Caki2 (cell line): ENCODE measurements at regions not wholly inside any gene's neighbourhood (a gene's known extent, or its start where the extent isn't known, plus 50 kb on each side); places are given as distances from the start of the nearest gene placed in this dataset.

Source experiments
- DNase-seq: peaks from one replicate; pipeline ENCODE4 v3.0.0-alpha.2; 2015; ENCODE audit warnings: low read depth
- in situ Hi-C: cut with HindIII; loops from 2 replicates; pipeline ENCODE4 v1.10.0; 2016; ENCODE audit warnings: low sequenced_read_pairs, low pct_unique_long_range_greater_than_20kb, mixed read lengths

DNA sequence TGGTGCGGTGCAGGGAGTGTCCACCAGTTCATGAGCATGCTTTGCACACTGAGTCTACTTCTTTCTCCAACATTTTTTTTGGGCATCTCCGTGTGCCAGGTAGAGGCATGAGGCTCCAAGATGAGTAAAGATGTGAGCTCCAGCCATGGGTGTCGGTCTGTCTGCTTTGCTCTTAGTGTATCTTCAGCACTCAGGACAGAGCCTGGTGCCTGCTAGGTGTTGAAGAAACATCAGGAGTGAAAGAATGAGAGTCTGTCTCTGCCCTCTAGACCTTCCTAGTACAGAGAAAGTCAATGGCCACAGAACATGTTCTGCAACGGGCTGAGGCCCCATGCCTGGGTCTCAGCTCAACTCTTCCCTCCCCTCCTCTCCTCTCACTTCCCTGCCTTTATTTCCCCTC lies 486.5 kb downstream of the TBC1D22A start:
- no peak for DNase-seq
- in situ Hi-C loops, result no loop called here

DNA sequence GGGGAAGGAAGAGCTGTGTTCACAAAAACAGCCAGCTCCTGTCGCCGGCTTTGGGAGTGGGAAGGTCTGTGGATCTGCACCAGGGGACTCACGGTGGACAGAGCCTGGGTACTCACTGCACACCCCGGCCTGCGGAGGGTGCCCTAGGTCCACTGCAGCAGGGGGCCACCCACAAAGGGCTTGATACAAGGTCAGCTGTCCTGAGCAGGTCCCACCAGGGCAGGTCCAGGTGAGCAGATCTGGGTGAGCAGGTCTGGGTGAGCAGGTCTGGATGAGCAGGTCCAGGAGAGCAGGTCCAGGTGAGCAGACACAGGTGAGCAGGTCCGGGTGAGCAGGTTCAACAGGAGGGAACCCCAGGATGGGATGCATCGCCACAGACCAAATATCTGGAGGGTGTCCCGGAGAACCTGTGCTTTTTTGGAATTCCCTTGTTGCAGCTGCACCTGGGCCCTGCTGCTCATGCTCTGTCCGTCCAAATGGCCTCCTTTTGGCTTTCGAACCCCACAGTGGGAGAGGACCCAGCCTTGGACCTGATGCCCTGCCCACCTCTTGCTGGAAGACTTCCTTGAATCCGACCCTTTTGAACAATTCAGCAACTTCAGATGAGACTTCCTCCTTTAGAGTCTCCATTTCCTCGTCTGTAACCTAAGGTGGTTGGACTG lies 485.3 kb downstream of the TBC1D22A start:
- no peak for DNase-seq
- in situ Hi-C loops, result no loop called here

DNA sequence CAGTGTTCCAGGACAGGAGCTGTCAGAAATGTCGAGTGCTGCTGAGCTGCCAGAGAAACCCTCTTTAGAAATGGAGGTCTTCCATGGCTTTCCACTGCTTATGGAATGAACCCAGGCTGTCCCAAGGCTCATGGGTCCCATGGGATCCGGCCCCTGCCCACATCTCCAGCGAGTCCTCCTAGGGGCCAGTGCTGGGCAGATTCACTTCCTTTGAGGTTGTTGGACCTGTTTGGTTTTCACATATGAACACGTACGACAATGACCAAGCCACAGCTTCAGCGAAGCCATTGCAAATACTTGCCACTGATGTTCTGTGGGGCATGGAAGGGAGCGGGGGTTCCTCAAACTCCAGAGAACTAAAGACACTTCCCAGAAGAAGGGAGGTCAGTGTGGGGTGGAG lies 483.3 kb downstream of the TBC1D22A start:
- DNase-seq, result no peak
- in situ Hi-C loops, result no loop called here

DNA sequence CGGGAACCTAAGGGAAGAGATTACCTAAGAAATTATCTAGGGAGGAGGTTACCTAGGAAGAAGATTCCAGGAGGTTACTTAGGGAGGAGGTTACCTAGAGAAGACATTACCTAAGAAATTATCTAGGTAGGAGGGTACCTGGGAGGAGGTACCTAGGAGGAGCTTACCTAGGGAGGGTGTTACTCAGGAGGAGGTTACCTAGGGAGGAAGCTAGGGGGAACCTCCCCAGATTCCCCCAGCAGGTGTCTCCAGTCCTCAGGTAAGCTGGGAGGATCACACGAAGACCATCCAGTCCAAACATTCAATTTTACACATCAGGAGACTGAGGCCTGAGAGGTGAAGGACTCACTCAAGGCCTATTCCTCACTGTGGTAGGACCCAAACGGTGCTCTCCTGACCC lies 482.8 kb downstream of the TBC1D22A start:
- in situ Hi-C loops, result no loop called here
- no peak for DNase-seq

DNA sequence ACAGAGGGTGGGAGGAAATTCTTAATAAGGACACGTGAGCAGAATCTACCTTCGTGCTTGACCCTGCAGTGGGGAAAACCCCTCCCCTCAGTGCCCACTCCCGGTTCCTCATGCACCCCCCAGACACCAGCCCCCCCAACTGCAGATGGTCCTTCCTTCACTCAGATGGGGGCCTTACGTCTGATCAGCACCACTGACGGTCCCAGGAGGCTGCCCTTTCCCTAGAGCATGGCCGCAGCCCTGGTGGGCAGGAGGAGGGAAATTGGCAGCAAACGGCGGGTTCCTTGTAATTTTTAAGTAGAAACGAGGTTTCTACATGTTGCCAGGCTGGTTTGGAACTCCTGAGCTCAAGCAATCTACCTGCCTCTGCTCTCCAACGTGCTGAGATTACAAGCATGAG lies 477.7 kb downstream of the TBC1D22A start:
- no peak for DNase-seq
- in situ Hi-C loops, result no loop called here

DNA sequence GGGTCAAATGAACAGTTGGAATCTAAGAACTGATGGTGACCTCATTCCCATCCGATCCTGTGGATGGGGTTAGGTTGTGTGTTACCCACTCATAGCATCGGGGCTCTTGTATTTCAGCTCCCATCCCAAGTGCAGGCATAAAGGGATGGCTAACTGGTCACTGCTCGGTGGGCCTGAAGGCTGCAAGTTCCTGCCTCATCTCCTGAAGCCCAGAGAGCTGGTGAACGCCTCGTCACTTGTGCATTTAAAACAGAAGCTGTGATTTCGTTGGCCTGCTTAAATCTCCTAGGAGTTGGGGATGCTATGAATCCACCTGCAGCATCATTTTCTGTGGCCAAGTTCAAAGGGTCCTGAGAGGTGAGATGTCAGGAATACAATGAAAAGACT lies 477.0 kb downstream of the TBC1D22A start:
- DNase-seq, result no peak
- in situ Hi-C loops, result no loop called here

DNA sequence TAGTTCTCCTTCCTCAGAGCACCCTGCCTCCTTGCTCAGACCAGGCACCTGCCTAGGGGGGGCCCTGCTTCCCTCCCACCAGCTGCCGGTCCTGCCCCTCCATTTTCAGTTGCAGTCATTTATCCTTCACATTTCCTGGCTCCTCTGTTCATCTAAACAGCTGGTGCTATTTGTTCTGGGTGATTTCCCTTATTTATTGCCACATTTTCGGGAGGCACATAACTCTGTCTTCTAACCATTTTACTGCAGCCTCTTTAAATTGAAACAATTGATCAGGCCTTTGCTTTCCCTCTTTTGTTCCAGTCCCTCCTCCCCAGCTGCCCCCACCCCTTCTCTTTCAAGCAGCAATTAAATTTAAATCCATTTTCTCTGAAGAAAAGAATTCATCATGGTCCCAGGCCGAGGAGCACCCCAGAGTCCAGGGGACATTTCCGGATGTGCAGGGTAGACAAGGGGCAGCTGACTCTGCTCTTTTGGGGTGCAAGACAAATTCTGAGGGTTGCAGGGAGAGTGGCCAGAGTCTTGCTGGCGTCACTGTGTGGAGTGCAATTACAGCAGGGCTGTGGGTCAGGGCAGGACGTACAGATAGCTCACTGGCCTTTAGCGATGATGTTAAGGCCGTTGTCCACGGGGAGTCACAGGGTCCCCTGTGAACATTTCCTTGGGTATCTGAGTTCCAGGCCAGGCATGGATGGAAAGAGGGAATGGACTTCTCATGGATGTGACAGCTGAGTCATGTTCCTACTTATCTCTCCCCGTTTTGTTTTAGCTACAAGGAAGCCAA lies 476.4 kb downstream of the TBC1D22A start:
- DNase-seq, result no peak
- in situ Hi-C loops, result no loop called here

DNA sequence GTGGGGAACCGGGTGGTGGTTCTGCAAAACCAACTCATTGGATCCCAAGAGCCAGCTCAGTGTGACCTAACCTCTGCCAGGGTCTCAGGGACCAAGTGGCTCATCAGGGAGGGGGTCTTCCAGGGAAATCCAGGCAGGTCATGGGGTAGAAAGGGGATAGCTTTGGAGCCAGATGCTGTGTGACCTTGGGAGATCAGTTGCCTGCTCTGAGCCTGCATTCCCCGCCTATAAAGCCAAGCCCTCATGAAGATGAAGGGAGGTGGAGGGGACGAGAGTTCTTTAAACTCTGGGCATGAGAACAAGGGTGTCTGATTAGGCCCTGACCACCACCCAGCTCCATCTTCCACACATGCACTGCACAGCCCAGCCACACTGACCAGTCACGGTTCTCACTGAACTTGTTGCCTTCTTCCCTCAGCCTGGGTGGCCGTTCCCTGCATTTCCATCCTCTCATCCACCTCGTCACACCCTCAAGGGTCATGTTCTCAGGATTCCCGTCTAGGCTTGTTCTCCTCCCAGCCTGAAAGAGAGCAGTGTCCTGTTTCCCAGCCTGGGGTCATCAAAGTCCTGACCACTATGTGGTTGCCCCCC lies 475.5 kb downstream of the TBC1D22A start:
- no peak for DNase-seq
- in situ Hi-C loops, result no loop called here

DNA sequence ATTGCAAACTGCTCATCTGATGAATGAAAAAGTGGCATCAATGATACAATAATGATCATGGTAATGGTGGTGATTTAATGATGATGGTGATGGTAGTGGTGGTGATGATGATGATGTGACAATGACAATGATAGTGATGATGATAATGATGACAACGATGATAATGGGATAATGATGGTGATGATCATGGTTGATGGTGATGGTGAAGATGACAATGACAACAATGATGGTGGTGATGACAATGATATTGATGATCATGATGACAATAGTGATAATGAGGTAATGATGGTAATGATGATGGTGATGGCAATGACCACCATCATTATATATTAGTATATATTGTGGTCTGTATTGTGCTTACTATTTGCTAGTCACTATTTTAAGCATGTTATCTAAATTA lies 474.3 kb downstream of the TBC1D22A start:
- in situ Hi-C loops, result no loop called here
- no peak for DNase-seq

DNA sequence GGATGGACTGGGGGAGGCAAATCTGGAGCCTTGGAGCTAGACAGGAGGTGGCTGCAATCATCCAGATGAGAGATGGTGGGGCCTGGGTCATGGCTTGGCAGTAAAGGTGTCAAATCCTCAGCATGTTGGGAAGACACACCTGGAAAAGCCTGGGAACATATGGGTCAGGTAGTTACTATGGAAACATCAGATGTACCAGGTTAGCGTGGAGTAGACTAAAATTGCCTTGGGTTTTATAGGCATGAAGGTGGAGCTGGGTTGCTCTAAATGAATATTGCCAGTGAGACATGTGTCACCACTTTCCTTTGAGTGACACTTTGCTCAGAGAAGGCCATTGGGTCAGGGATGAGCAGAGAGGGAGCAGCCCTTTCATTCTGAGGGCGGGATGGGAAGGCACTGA lies 473.7 kb downstream of the TBC1D22A start:
- in situ Hi-C loops, result no loop called here
- no peak for DNase-seq

DNA sequence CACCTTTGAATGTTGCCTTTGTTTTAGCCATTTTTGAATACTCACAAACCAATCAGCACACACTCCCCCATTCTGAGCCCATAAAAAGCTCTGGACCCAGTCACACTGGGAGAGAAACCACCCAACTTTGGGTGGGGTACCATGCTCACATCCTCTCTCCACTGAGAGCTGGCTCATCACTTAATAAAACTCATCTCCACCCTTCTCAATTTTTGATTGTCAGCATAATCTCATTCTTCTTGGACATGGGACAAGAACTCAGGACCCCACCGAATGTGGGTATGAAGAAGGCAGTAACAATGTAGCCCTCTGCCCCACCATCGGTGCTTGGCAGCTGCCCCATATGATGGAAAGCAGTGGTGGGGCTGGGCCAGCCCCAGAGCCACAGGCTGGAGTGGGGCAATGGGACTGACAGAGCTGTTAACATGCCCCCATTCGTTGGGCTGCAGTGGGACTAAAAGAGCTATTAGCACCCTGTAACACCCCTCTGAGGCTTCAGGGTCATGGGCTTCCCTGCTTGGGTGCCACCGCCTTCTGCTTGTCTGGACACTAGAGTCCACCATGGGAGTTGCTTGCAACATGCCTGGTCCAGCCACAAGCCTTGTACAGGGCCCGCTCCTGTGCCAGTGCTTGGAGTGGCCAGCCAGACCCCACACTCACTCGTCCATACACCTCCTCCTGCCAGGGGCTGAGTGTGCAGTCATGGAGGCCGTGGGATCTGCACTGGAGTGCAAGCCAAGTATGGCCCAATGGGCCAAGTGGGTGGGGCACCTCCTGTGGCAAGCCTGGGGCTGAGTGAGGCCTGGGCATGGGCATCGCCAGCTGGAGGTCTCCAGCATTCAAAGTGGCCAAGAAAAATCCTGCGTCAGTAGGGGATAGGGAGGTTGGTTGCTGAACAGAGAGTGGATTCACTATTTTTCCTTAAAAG lies 471.1 kb downstream of the TBC1D22A start:
- in situ Hi-C loops, result no loop called here
- no peak for DNase-seq

DNA sequence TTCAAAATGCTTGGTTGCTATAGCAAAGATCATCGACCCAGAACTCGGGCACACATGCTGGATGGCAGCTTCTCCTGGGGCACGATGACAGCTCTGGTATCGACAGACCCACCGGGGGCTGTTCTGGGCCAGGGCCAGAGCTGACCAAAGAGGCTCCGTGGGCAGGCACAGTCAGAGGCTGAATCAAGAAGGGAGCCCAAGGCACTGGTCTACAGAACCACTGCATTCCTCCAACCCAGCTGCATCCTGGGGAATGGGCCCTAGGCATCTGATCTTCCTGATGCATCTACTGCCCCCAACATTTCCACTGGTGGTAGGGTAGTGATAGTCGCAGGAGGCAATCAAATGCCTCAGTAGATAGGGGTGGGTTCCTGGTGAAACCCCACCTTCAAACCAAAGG lies 470.3 kb downstream of the TBC1D22A start:
- no peak for DNase-seq
- in situ Hi-C loops, result no loop called here

DNA sequence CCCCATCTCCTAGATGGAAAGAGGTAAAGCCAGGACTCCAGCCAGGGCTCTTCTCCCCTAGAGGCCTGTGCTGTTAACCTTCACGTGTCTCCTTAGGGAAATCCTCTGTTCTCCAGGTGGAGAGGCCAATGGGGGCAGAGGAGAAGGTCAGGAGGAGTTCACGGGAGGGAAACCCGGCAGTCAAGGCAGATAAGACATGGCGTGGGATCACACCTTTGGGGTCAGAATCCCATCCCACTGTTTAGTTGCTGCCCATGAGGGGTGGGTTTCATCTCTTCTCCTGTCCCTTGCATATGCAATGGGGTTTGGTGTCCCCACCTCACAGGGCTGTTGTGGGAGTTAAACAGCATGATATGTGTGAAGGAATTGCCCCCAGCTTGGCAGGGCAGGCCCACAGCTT lies 469.7 kb downstream of the TBC1D22A start:
- in situ Hi-C loops, result no loop called here
- DNase-seq, result no peak

DNA sequence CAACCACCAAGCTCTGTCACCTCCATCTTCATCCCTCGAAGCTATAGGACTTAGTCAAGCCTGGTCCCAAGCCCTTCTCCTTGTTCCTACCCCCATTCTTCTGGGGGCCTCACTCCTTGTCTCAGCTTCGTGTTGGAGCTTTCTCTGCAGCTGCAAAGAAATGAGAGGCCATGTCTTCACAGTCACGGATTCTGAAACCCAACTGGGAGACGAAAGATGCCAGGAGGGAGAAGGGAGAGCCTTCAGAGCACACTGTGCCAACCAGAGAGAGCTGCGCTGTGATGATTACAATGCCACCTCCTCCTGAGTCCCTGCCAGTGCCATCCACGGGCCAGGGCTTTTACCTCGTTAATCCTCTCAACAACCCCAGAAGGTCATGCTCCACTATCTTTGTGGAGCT lies 469.3 kb downstream of the TBC1D22A start:
- DNase-seq, result no peak
- in situ Hi-C loops, result no loop called here

DNA sequence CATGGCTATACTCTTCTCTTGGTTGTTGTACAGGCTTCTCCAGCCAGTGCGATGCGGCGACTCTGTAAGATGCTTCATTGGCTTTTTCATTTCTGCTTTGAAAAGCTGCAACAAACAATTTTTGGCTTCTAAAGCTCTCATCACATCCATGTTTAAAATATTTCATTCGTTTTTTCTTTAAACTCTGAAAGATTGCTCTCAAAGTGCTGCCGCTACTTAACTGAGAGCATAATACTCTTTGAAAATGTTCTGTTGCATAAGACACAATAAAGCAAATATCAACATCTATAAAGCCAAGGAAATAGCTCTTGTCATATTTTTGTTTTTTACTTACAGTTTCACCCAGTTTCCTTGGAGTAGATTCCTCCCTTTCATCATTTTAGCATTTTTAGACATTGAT lies 468.3 kb downstream of the TBC1D22A start:
- in situ Hi-C loops, result no loop called here
- DNase-seq, result no peak

DNA sequence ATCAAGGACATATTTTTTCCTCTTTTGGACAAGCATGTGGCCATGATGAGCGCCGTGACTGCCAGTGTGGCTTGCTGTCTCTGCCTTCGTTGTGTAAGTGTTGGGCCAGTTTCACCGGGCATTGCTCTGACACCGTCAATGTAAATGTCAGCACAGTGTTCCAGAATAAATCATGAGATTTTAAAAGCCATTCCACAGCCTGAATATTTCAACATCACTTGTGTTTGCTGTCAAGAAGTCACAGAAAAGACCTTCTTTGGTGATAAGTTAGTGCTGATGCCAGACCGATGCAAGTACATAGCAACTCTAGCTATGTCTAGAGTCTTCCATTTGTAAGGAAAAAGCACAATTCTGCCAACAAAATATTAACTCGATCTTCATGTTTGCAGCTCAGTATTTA lies 467.8 kb downstream of the TBC1D22A start:
- in situ Hi-C loops, result no loop called here
- DNase-seq, result no peak

DNA sequence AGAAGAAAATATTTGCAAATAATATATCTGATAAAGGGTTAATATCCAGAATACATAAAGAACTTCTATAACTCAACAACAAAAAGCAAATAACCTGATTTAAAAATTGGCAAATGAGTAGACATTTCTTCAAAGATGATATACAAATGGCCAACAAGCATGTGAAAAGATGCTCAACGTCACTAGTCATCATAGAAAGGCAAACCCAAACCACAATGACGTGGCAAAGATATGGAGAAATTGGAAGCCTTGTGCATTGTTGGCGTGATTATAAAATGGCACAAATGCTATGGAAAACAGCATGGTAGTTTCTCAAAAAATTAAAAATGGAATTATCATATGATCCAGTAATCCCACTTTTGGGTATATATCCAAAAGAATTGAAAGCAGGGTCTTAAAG lies 466.3 kb downstream of the TBC1D22A start:
- in situ Hi-C loops, result no loop called here
- DNase-seq, result no peak

DNA sequence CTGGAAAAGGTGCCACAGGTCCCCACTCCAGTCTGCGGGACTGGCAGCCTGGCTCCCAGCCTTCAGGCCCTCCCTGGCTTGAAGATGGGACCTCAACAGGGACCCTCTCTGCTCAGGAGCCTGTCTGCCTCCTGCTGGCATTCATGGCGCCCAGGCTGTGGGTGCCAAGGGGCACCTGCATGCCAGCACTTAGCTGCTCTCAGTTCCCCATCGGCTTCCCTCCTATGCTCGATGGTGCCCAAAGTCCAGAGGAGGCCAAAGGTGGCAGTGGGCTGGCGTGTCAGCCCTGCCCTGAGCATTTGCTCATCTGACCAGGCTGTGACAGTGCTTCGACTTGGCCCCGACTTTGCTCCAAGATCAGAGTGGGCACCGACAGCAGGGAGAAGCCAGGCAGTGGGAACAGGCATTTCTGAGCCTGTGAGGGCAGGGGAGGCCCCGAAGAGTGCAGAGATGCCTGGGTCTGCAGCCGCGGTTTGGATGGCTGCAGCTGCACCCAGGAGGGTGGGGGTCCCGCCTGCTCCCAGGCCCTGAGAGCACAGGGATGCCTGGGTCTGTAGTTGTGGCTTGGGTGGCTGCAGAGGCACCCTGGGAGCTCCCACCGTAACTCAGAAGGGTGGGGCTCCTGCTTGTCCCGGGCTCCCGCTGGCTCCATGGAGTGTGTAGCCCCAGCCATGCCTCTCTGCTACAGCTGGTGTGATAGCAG lies 463.6 kb downstream of the TBC1D22A start:
- in situ Hi-C loops, result no loop called here
- DNase-seq, result no peak
